ES-I3 (cell line): ENCODE measurements at regions not wholly inside any gene's neighbourhood (a gene's known extent, or its start where the extent isn't known, plus 50 kb on each side); places are given as distances from the start of the nearest gene placed in this dataset.
"Not testable (repeated sequence)": the region's sequence is repeated elsewhere in the genome, so short reads cannot be mapped to it uniquely, and the experiment has no call there.

Experiments used
- H3K36me3 ChIP-seq: 2 replicates; pipeline ENCODE4 v1.6.1; 2013; ENCODE audit warnings: mild to moderate bottlenecking, low read length, control low read depth, moderate library complexity; ENCODE audit not compliant: insufficient read depth
- H3K4me1 ChIP-seq: 2 replicates; pipeline ENCODE4 v1.6.1; 2013; ENCODE audit warnings: mild to moderate bottlenecking, control low read depth, low read length; ENCODE audit not compliant: insufficient read depth
- H3K9ac ChIP-seq: 2 replicates; pipeline ENCODE4 v1.6.1; 2013; ENCODE audit warnings: low read depth, mild to moderate bottlenecking, low read length, moderate library complexity
- H3K9me3 ChIP-seq: 2 replicates; pipeline ENCODE4 v1.6.1; 2013; ENCODE audit warnings: mild to moderate bottlenecking, low read length, moderate library complexity; ENCODE audit not compliant: control insufficient read depth, insufficient read depth

- H3K9ac ChIP-seq: no peak overlapping the region
- no peaks in the 10 kb centered on the region for H3K9me3 ChIP-seq
- H3K36me3 ChIP-seq: no peaks in the 10 kb centered on the region
- H3K4me1 ChIP-seq: no peaks in the 10 kb centered on the region
These were observed 1271.7 kb downstream of the CNTNAP5 start for GRCh38 chr2:125296742-125297141.

DNA sequence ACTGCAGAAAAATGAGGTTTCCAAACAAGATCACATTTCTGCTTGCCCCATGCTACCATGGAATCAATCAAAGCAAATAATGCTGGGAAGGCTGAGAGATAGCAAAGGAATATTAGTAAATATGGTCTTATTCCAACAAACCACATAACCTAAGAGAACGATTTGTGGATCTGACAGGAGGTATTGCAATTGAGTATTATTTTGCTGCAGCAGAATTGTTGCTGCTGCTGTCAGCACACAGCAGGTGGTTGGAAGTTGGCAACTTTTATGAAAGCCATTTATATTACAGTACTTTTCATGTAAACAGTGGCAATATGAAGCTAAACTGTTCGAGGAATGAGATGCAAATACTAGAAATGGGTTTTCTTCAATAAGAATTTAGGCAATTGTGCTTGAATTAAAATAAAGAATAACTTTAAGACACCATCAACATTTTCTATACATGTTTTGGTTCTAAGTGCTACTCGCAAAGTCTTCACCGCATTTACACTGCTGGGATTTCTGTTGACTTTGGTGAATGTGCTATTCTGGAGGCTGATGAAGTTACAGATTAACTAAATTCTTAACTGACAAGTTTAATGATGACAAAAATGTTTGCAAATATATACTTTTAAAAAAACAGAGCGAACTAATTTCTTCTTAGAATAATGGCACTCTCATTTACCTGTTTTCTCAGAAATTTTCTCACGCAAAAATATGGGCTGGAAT is 1285.7 kb downstream of the CNTNAP5 start:
- Histone ChIP-seq H3K9me3 (no peaks in the 10 kb centered on the region), H3K4me1 (no peaks in the 10 kb centered on the region)

DNA sequence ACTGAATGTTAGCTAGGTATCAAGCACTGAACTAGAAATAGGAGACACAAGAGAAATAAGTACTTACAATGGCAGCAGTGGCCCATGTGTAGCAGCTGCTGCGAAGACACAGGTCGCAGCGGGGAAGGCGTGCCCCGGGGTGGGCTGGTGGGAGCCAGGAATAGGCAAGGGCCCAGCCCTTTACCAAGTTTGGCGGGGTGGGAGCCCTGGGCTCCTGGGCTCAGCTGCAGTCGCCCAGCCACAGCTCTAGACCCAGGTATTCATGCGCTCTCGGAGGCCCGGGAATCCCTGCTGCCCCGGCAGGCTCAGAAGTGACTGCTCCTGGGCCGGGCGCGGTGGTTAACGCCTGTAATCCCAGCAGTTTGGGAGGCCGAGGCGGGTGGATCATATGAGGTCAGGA is 1287.3 kb downstream of the CNTNAP5 start:
- Histone ChIP-seq H3K9me3 (no peaks in the 10 kb centered on the region), H3K9ac (no peak overlapping the region), H3K4me1 (no peaks in the 10 kb centered on the region), H3K36me3 (no peaks in the 10 kb centered on the region)

More for the DNA sequence above, 1285.7 kb downstream of the CNTNAP5 start:
- Histone ChIP-seq H3K36me3 (no peaks in the 10 kb centered on the region), H3K9ac (no peak overlapping the region)

- H3K4me1 ChIP-seq: no peaks in the 10 kb centered on the region
- H3K9me3 ChIP-seq: no peaks in the 10 kb centered on the region
- no peaks in the 10 kb centered on the region for H3K36me3 ChIP-seq
- no peak overlapping the region for H3K9ac ChIP-seq
These were observed 1288.7 kb downstream of the CNTNAP5 start for GRCh38 chr2:125313806-125314205.

DNA sequence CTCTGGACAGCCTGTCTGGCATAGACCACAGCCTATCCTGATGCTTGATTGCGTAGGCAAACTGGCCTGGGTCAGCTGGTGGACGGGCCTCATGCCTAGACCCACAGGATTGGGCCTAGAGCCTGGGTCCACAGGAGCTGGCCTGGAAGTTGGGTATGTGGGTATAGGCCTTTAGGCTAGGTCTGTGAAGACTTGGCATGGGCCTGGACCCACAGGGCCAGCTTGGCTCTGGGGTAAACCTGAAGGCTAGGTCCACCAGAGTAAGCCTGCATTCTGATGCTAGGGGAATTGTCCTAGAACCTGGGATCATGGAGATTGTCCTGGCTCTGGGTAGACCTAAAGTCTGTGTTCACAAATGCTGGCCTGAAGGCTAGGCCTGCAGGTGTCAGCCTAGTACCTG is 1293.7 kb downstream of the CNTNAP5 start:
- Histone ChIP-seq H3K9me3 (no peaks in the 10 kb centered on the region), H3K9ac (no peak overlapping the region), H3K4me1 (no peaks in the 10 kb centered on the region), H3K36me3 (no peaks in the 10 kb centered on the region)

DNA sequence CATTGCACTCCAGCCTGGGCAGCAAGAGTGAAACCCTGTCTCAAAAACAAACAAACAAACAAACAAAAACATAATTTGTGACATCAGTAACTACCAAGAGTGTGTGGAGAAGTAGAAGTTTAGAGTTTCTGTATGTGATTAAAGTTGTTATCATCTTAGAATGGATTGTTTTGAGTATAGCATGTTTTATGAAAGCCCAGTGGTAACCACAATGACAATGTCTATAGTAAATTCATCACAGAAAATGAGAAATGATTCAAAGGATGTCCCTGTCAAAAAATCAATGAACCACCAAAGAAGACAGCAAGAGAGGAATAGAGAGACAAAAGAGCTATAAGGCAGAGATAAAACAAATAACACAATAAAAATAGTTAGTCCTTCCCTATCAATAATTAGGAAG is 1299.2 kb downstream of the CNTNAP5 start:
- Histone ChIP-seq H3K4me1 (no peaks in the 10 kb centered on the region), H3K9ac (no peak overlapping the region), H3K36me3 (no peaks in the 10 kb centered on the region), H3K9me3 (no peaks in the 10 kb centered on the region)

DNA sequence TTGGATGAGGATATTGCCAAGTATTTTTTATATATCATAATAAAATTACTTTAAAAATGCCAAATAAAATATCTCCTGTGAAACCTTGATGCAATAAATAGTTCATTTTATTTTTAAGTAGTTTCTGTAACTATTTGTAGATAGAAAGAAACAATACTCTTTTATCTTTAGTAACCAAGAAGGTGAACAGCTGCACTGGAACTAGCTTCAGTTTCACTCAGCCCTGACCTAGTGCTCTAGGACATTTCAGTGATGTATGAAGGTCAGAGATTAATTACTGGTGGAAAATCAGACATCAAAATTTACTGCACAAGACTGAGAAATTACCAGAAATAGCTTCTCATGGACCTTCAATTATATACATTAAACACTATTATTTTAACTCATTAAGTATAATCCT is 1305.0 kb downstream of the CNTNAP5 start:
- H3K4me1 ChIP-seq: no peaks in the 10 kb centered on the region
- no peaks in the 10 kb centered on the region for H3K36me3 ChIP-seq
- H3K9ac ChIP-seq: no peak overlapping the region
- H3K9me3 ChIP-seq: no peaks in the 10 kb centered on the region

- no peaks in the 10 kb centered on the region for H3K36me3 ChIP-seq
- no peaks in the 10 kb centered on the region for H3K4me1 ChIP-seq
- H3K9ac ChIP-seq: no peak overlapping the region
- no peaks in the 10 kb centered on the region for H3K9me3 ChIP-seq
These were observed 1314.6 kb upstream of the GYPC start for GRCh38 chr2:125341353-125341752.

DNA sequence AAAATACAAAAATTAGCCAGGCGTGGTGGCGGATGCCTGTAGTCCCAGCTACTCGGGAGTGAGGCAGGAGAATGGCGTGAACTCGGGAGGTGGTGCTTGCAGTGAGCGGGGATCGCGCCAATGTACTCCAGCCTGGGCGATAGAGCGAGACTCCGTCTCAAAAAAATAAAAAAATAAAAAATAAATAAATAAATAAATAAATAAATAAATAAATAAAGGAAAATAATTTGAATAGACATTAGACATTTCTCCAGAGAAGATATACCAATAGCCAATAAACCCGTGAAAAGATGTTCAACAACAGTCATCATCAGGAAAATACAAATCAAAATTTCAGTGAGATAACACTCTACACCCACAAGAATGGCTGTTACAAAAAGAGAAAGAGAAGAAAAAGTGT is 1302.4 kb upstream of the GYPC start:
- H3K4me1 ChIP-seq, H3K9me3 ChIP-seq: not testable (repeated sequence)

DNA sequence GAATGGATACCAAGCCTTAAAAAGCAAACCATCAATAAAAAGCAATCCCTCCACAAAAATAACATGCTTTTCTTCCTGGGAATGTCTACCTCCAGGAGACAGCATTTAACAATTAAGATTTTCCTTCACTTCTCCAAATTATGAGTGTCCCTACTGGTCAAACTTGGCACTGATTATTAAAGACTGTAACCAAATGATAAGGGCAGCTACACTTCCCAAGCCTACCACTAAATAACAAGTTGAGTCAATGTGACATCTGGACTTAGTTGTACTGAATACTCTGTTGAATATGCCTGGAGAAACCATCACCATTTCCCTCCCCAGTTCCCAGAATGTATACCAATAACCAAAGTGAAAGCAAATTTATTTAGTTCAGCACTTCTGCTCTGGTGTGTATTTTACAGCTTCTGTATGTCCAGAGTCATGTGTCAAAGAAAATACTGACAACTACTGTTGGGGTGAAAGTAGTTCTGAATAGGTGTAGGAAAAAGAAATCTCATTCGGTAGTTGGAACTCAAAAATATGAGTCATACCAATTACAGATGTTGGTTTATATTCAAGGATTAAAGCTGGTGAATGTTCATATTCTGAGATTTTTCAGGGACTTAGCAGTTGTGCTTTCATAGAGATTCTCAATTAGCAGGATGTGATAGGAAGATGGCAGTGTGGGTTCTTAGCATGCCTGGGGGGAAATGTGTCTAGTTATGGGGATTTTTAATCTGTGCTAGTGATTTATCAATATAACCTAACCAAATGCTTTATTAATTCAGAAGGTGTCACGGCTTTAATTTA is 1291.6 kb upstream of the GYPC start:
- H3K9ac ChIP-seq: no peak overlapping the region
- H3K4me1 ChIP-seq: no peaks in the 10 kb centered on the region
- no peaks in the 10 kb centered on the region for H3K36me3 ChIP-seq
- H3K9me3 ChIP-seq: no peaks in the 10 kb centered on the region

More for the DNA sequence above, 1302.4 kb upstream of the GYPC start:
- H3K36me3 ChIP-seq, H3K9ac ChIP-seq: not testable (repeated sequence)

DNA sequence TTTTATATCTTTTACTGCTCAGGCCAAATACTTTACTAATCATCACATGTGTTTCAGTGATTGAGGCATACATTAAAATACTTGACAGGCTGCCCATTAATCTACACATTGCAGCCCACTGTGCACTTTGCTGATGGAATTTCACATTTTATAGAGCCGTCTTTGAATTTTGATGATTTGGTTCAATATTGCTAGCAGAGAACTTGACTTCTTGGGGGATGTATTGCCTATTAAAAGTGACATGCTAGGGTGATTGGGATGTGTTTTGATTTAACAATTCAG is 1291.0 kb upstream of the GYPC start:
- no peaks in the 10 kb centered on the region for H3K36me3 ChIP-seq
- H3K4me1 ChIP-seq: no peaks in the 10 kb centered on the region
- H3K9me3 ChIP-seq: no peaks in the 10 kb centered on the region
- no peak overlapping the region for H3K9ac ChIP-seq

DNA sequence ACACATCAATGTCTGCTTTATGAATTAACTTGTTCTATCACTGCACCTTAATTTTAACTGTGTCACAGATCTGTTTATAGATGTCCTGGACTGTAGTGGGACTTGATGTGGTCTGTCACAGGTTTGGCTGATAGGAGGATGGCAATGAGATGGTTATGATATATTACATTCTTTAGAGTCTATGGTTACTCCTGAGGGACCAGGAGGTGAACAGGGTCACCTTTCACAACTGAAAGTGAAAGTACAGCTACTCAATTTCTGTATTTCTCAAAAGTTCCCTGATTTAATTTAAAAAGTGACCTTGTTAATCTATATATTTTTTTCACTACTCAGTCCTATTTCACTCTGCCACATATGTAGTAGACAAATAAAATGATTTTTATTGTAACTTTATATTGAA is 1284.1 kb upstream of the GYPC start:
- Histone ChIP-seq H3K4me1 (no peaks in the 10 kb centered on the region), H3K9ac (no peak overlapping the region), H3K36me3 (no peaks in the 10 kb centered on the region), H3K9me3 (no peaks in the 10 kb centered on the region)

DNA sequence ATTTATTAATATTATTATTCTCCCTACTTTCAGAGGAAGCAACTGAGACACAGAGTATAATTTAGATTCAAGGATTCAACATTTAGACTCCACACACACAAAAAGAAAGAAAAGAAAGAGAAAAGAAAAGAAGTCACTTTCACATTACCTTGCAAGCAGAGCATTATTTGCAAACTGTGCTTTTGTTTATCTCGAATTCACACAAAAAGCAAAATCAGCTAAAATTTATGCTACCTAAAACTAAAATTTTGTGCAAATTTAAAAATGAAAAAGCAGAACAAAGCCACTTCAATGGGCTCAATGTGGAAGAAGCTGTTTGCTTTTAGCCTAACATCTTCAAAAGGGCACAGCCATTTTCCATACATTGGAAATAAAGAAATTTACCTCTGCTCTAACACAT is 1282.7 kb upstream of the GYPC start:
- Histone ChIP-seq H3K9me3 (no peaks in the 10 kb centered on the region), H3K36me3 (no peaks in the 10 kb centered on the region), H3K4me1 (no peaks in the 10 kb centered on the region), H3K9ac (no peak overlapping the region)

- H3K4me1 ChIP-seq: no peaks in the 10 kb centered on the region
- H3K9ac ChIP-seq: no peak overlapping the region
- no peaks in the 10 kb centered on the region for H3K36me3 ChIP-seq
- no peaks in the 10 kb centered on the region for H3K9me3 ChIP-seq
These were observed 1269.9 kb upstream of the GYPC start for GRCh38 chr2:125386074-125386473.

GRCh38 chr2:125397535-125398251 is 1258.3 kb upstream of the GYPC start:
- no peak overlapping the region for H3K9ac ChIP-seq
- H3K36me3 ChIP-seq: no peaks in the 10 kb centered on the region
- no peaks in the 10 kb centered on the region for H3K4me1 ChIP-seq
- no peaks in the 10 kb centered on the region for H3K9me3 ChIP-seq
